H9 (cell line): ENCODE measurements at regions not wholly inside any gene's neighbourhood (a gene's known extent, or its start where the extent isn't known, plus 50 kb on each side); places are given as distances from the start of the nearest gene placed in this dataset.

Experiments
- DNase-seq: peaks from one replicate; pipeline ENCODE4 v3.0.0-alpha.2; 2017
- H2AFZ ChIP-seq: one replicate; pipeline ENCODE4 v1.6.1; 2013; ENCODE audit warnings: mild to moderate bottlenecking, low read length, control low read depth, moderate library complexity
- H2AK5ac ChIP-seq: 2 replicates; pipeline ENCODE4 v1.6.1; 2013; ENCODE audit warnings: low read length, control low read depth, mixed read lengths; ENCODE audit not compliant: insufficient read length
- H2BK120ac ChIP-seq: one replicate; pipeline ENCODE4 v1.6.1; 2013; ENCODE audit warnings: low read depth, mild to moderate bottlenecking, low read length, control low read depth, inconsistent platforms; ENCODE audit not compliant: poor library complexity, severe bottlenecking
- H2BK12ac ChIP-seq: 2 replicates; pipeline ENCODE4 v1.6.1; 2013; ENCODE audit warnings: low read length, control low read depth, mixed read lengths, low read depth; ENCODE audit not compliant: insufficient read length
- H2BK15ac ChIP-seq: 2 replicates; pipeline ENCODE4 v1.6.1; 2013; ENCODE audit warnings: low read depth, low read length, control low read depth
- H2BK20ac ChIP-seq: one replicate; pipeline ENCODE4 v1.6.1; 2013; ENCODE audit warnings: low read depth, mild to moderate bottlenecking, low read length, control low read depth, inconsistent platforms; ENCODE audit not compliant: poor library complexity, severe bottlenecking
- H2BK5ac ChIP-seq: 2 replicates; pipeline ENCODE4 v1.6.1; 2013; ENCODE audit warnings: low read length, control low read depth, mixed read lengths; ENCODE audit not compliant: insufficient read length
- H3K14ac ChIP-seq: 2 replicates; pipeline ENCODE4 v1.6.1; 2013; ENCODE audit warnings: low read length, control low read depth; ENCODE audit not compliant: insufficient read depth
- H3K18ac ChIP-seq: 2 replicates; pipeline ENCODE4 v1.6.1; 2013; ENCODE audit warnings: low read depth, mild to moderate bottlenecking, mixed read lengths, low read length, control low read depth; ENCODE audit not compliant: insufficient read length
- H3K23ac ChIP-seq: 2 replicates; pipeline ENCODE4 v1.6.1; 2013; ENCODE audit warnings: low read length, control low read depth, mixed read lengths, low read depth; ENCODE audit not compliant: insufficient read length
- H3K23me2 ChIP-seq: 2 replicates; pipeline ENCODE4 v1.6.1; 2013; ENCODE audit warnings: low read depth, mild to moderate bottlenecking, mixed read lengths, low read length, control low read depth; ENCODE audit not compliant: insufficient read length, poor library complexity, severe bottlenecking
- H3K27ac ChIP-seq: 2 replicates; pipeline ENCODE4 v1.5.1; 2013; ENCODE audit warnings: low read length, control low read depth, mixed read lengths, low read depth; ENCODE audit not compliant: insufficient read length
- H3K27me3 ChIP-seq: 2 replicates; pipeline ENCODE4 v1.6.1; 2013; ENCODE audit warnings: low read length, control low read depth, inconsistent platforms; ENCODE audit not compliant: insufficient read depth
- H3K4ac ChIP-seq: 2 replicates; pipeline ENCODE4 v1.6.1; 2013; ENCODE audit warnings: low read depth, mild to moderate bottlenecking, control low read depth, inconsistent platforms, low read length, moderate library complexity
- H3K4me1 ChIP-seq: 2 replicates; pipeline ENCODE4 v1.6.1; 2013; ENCODE audit warnings: low read length, control low read depth, inconsistent platforms; ENCODE audit not compliant: insufficient read depth
- H3K4me2 ChIP-seq: 2 replicates; pipeline ENCODE4 v1.6.1; 2013; ENCODE audit warnings: low read length, control low read depth, mixed read lengths; ENCODE audit not compliant: insufficient read length, insufficient read depth
- H3K56ac ChIP-seq: 2 replicates; pipeline ENCODE4 v1.6.1; 2013; ENCODE audit warnings: low read depth, mild to moderate bottlenecking, mixed read lengths, low read length, control low read depth; ENCODE audit not compliant: insufficient read length
- H3K79me1 ChIP-seq: 2 replicates; pipeline ENCODE4 v1.6.1; 2013; ENCODE audit warnings: low read depth, mild to moderate bottlenecking, moderate library complexity, low read length, control low read depth, inconsistent platforms; ENCODE audit not compliant: insufficient read depth, poor library complexity, severe bottlenecking
- H3K79me2 ChIP-seq: 2 replicates; pipeline ENCODE4 v1.6.1; 2013; ENCODE audit warnings: low read length, control low read depth, inconsistent platforms; ENCODE audit not compliant: insufficient read depth
- H3K9ac ChIP-seq: 2 replicates; pipeline ENCODE4 v1.6.1; 2013; ENCODE audit warnings: low read length, control low read depth, mixed read lengths; ENCODE audit not compliant: insufficient read length; ENCODE audit errors: extremely low read depth
- H3K9me3 ChIP-seq: one replicate; pipeline ENCODE4 v1.6.1; 2013; ENCODE audit warnings: low read depth, low read length, inconsistent platforms; ENCODE audit not compliant: control insufficient read depth
- H3T11ph ChIP-seq: one replicate; pipeline ENCODE4 v1.6.1; 2013; ENCODE audit warnings: mild to moderate bottlenecking, low read length, control low read depth, inconsistent platforms
- H4K20me1 ChIP-seq: one replicate; pipeline ENCODE4 v1.6.1; 2013; ENCODE audit not compliant: control insufficient read depth, insufficient read length, insufficient read depth
- H4K5ac ChIP-seq: 2 replicates; pipeline ENCODE4 v1.6.1; 2013; ENCODE audit warnings: low read depth, mild to moderate bottlenecking, mixed read lengths, low read length, control low read depth; ENCODE audit not compliant: insufficient read length
- H4K8ac ChIP-seq: replicated peaks from 2 replicates; pipeline ENCODE4 v1.6.1; 2013; ENCODE audit warnings: low read length, control low read depth, mixed read lengths, low read depth; ENCODE audit not compliant: insufficient read length
- H4K91ac ChIP-seq: 2 replicates; pipeline ENCODE4 v1.6.1; 2013; ENCODE audit warnings: low read depth, mild to moderate bottlenecking, moderate library complexity, mixed read lengths, low read length, control low read depth; ENCODE audit not compliant: insufficient read length
- H3K27ac Mint-ChIP-seq, 3 experiments: 2 replicates in 2 of 3; 3 replicates in 1 of 3; pipeline ENCODE4 v1.8.0; 2020 to 2021; ENCODE audit warnings: mixed read lengths in 3 of 3, mild to moderate bottlenecking in 1 of 3, moderate library complexity in 1 of 3
- H3K27me3 Mint-ChIP-seq: 2 replicates; pipeline ENCODE4 v1.8.0; 2021; ENCODE audit warnings: low read depth, mild to moderate bottlenecking, moderate library complexity, mixed read lengths
- H3K36me3 Mint-ChIP-seq, 3 experiments: 2 replicates in 2 of 3; 3 replicates in 1 of 3; pipeline ENCODE4 v1.8.0; 2020 to 2021; ENCODE audit warnings: low read depth in 3 of 3, mixed read lengths in 3 of 3; ENCODE audit not compliant: insufficient read depth in 1 of 3
- H3K4me1 Mint-ChIP-seq, 2 experiments: 2 replicates each; pipeline ENCODE4 v1.8.0; 2020; ENCODE audit warnings: mixed read lengths in 2 of 2
- H3K4me3 Mint-ChIP-seq, 2 experiments: 2 replicates in 1 of 2; 3 replicates in 1 of 2; pipeline ENCODE4 v1.8.0; 2020 to 2021; ENCODE audit warnings: mild to moderate bottlenecking in 2 of 2, mixed read lengths in 2 of 2, moderate library complexity in 1 of 2
- H3K9me3 Mint-ChIP-seq, 2 experiments: 2 replicates in 1 of 2; 3 replicates in 1 of 2; pipeline ENCODE4 v1.8.0; 2020; ENCODE audit warnings: mild to moderate bottlenecking in 2 of 2, mixed read lengths in 2 of 2, moderate library complexity in 1 of 2
- TF ChIP-seq, protein P1 (sequence below): fragments of 200-600 bp; sonication (generic); conservative IDR thresholded peaks from 3 replicates; pipeline ENCODE4 v1.8.0; 2021; ENCODE audit warnings: antibody characterized with exemption, mild to moderate bottlenecking

DNA sequence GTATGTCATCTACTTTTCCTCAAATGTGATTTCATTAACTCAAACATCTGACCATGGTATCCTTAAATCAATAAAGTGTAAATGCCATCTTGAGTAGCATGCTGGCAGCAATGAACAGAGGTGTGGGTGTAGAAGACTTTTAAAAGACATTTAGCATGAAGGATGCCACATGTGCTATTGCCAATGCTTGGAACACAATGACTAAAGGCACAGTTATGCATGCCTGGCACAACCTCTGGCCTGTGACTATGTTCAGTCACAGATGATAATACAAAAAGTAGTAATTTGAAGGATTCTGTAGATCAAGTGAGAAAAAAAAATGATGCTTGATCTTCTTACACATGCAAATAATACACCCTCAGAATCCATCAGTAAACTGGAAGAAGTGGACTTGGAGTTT lies 938.9 kb upstream of the ADGRL4 start:
- Histone ChIP-seq H2AFZ (no peak overlapping the region), H3K79me2 (no peaks in the 10 kb centered on the region), H3T11ph (no peak overlapping the region), H3K18ac (no peak overlapping the region), H3K4ac (no peak overlapping the region), H3K9me3 (no peaks in the 10 kb centered on the region), H3K79me1 (no peaks in the 10 kb centered on the region), H3K23ac (no peak overlapping the region), H3K4me2 (no peak overlapping the region), H3K56ac (no peak overlapping the region), H4K20me1 (no peaks in the 10 kb centered on the region), H4K5ac (no peak overlapping the region), H2BK20ac (no peak overlapping the region), H2AK5ac (no peak overlapping the region), H3K14ac (no peak overlapping the region), H3K23me2 (no peaks in the 10 kb centered on the region), H3K27ac (no peak overlapping the region), H4K91ac (no peak overlapping the region), H2BK15ac (no peak overlapping the region), H3K9ac (no peak overlapping the region), H2BK120ac (no peak overlapping the region), H3K27me3 (no peaks in the 10 kb centered on the region), H2BK12ac (no peak overlapping the region), H4K8ac (no peak overlapping the region), H2BK5ac (no peak overlapping the region), H3K4me1 (no peaks in the 10 kb centered on the region)
- Mint-ChIP-seq H3K27ac (no peak overlapping the region), H3K9me3 (peaks cover 4 to 7% of the 10 kb centered on the region in 2 experiments), H3K36me3 (peaks cover 2 to 6% (median 4%) of the 10 kb centered on the region in 3 experiments; a peak in 5 of 7 replicates), H3K4me3 (no peak overlapping the region), H3K27me3 (no peaks in the 10 kb centered on the region), H3K4me1 (no peaks in the 10 kb centered on the region)
- DNase-seq: no peak
- TF ChIP-seq, protein P1, sequence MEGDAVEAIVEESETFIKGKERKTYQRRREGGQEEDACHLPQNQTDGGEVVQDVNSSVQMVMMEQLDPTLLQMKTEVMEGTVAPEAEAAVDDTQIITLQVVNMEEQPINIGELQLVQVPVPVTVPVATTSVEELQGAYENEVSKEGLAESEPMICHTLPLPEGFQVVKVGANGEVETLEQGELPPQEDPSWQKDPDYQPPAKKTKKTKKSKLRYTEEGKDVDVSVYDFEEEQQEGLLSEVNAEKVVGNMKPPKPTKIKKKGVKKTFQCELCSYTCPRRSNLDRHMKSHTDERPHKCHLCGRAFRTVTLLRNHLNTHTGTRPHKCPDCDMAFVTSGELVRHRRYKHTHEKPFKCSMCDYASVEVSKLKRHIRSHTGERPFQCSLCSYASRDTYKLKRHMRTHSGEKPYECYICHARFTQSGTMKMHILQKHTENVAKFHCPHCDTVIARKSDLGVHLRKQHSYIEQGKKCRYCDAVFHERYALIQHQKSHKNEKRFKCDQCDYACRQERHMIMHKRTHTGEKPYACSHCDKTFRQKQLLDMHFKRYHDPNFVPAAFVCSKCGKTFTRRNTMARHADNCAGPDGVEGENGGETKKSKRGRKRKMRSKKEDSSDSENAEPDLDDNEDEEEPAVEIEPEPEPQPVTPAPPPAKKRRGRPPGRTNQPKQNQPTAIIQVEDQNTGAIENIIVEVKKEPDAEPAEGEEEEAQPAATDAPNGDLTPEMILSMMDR: no peak
